ENCODE measurements at regions not wholly inside any gene's neighbourhood (a gene's known extent, or its start where the extent isn't known, plus 50 kb on each side); places are given as distances from the start of the nearest gene placed in this dataset.
"Not testable (repeated sequence)": the region's sequence is repeated elsewhere in the genome, so short reads cannot be mapped to it uniquely, and the experiment has no call there.

- no peak for DNase-seq (ENCODE audit: low read depth in 4 of 4, low spot score in 3 of 4)
These were observed 202.4 kb downstream of the SLC4A3 start for GRCh38 chr2:219829667-219830352.

DNA sequence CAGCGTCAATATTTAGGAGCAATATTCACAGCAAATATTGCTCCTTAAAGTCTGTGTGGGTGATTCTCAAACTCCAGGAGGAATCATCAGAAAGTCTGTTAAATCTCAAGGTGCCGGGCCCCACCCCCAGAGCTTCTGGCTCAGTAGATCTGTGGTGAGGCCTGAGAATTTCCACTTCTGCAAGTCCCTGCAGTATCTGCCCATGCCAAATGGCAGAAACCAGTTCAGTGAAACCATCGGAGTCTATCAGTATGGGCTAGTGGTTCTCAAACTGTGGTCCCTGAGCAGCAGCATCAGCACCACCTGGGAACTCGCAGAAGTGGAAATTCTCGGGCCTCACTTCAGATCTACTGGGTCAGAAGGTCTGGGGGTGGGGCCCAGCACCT, 202.9 kb downstream of the SLC4A3 start:
- no peak for DNase-seq (ENCODE audit: low read depth in 4 of 4, low spot score in 3 of 4)

GRCh38 chr2:219831957-219832356, 204.5 kb downstream of the SLC4A3 start:
- DNase-seq (ENCODE audit: low read depth in 4 of 4, low spot score in 3 of 4): no peak

- no peak for DNase-seq (ENCODE audit: low read depth in 4 of 4, low spot score in 3 of 4)
These were observed 205.5 kb downstream of the SLC4A3 start for GRCh38 chr2:219832904-219833303.

GRCh38 chr2:219835493-219835892, 208.1 kb downstream of the SLC4A3 start:
- no peak for DNase-seq (ENCODE audit: low read depth in 4 of 4, low spot score in 3 of 4)

GRCh38 chr2:219836647-219837177, 209.3 kb downstream of the SLC4A3 start:
- DNase-seq (ENCODE audit: low read depth in 4 of 4, low spot score in 3 of 4): no peak

DNA sequence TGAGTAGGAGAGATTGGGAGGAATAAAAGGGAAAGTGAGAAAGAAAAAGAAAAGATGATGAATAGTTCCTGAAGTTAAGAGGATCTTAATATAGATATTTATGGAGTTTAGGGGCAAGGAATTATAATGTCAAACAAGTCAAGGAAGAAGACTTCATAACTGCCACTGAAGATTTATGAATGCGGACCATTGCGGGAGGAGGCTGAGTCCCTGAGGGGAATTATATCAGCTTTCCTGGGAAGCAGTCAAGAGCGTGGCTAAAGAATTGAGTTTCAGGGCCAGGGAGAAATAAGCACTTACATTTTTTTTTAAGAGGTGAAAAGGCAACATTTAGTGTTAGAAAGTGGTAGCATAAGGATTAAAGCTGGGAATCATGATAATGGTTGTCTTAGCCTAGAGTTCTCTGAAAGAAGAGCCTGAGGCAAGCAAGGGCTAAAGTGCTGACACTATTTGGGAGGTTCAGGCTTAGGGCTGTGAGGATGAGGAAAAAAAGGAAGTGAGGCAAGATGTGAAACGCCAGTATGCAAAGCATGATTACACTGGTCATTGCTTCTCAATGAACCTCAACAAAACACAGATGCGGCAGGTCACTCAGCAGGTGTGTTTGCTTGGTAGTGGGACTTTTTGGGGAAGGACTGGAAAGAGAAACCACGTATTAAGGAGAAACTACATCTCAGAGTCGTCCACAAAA, 217.1 kb downstream of the SLC4A3 start:
- DNase-seq (ENCODE audit: low read depth in 4 of 4, low spot score in 3 of 4): peak in 2 of 4 donors; percentile 22 to 32

DNA sequence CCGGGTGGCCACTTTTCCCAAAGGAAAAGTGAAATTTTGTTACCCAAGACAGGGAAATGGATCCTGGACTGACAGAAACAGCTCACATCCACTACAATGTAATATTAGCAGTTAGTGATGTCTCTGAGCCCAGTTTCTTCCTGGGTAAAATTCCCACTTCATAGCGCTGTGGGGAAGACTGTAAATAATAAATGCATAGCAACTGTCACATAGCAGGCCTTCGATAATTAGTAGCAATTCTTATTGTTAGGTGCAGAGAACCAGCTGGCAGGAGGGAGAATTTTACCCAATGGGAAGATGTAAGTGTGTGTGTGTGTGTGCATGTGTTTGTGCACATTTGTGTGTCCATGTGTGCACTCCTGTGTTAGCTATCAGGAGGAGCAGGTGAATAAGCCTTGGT, 221.5 kb downstream of the SLC4A3 start:
- DNase-seq (ENCODE audit: low read depth in 4 of 4, low spot score in 3 of 4): no peak

DNA sequence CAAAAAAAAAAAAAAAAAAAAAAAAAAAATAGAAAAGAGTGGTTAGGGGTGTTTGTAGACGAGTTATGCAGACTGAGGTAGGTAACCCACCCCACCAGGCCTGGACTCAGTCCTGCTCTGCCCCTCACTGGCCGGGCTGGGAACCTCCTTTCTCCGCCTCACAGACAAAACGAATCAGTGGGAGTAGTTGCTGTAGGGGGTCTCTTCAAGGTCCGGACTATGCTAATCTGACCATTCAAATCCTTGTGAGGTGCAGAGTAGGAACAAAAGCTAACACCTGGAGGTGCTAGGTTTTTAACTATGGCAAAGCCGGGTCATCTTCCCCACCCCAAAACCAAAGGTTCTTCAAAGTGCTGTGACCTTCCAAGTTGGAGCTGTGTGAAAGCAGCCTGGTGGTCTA, 223.7 kb downstream of the SLC4A3 start:
- no peak for DNase-seq (ENCODE audit: low read depth in 4 of 4, low spot score in 3 of 4)

DNA sequence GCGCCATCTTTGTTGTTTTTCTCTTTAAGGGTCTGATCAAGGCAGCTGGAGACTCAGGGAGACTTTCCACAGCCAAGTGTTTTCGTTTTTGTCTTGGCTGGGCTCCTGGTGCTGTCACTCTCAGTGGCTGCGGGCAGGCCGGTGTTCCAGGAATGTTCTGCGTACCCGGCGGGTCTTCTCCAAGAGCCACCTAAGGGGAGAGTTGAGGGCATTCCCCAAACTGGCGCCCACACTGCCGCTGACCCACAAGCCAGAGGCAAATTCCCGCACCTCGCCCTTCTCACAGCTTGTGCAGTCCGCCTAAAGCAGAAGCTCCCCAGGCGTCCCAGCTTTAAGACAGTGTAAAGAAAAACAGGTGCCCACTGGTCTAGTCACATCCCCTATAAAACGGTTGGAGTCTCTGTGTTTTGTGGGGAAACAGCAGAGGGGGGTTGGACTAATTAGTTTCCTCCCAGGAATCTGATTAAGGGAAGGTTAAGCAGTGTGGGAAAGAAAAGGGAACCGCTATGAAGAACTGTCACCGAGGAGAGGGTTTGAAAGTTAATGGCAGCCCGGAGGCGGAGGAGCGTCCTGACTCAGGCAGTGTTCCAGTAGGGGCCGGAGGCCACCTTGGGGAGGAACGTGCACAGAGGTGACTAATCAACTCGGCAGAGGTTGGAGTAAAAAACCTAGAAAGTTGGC, 224.5 kb downstream of the SLC4A3 start:
- DNase-seq (ENCODE audit: low read depth in 4 of 4, low spot score in 3 of 4): no peak

- DNase-seq (ENCODE audit: low read depth in 4 of 4, low spot score in 3 of 4): no peak
These were observed 225.2 kb downstream of the SLC4A3 start for GRCh38 chr2:219852626-219853025.

DNA sequence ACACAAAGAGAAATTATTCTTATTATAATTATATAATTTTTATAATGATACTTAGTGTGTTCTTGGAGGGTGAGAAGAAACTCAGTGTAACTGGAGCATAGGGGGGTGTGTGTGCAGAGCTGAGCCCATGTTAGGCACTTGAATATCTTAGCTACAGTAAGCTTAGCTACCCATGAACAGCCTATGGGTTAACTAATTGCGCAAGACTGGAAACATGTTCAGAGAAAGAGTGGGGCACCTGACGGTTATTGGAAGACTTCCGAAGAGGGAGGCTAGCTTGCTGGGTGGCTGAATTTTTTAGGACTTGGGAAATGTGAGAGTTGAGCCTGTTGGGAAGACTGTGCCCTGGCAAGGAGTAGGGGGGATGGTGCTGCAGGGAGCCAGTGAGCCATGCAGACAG, 229.2 kb downstream of the SLC4A3 start:
- DNase-seq (ENCODE audit: low read depth in 4 of 4, low spot score in 3 of 4): no peak

DNA sequence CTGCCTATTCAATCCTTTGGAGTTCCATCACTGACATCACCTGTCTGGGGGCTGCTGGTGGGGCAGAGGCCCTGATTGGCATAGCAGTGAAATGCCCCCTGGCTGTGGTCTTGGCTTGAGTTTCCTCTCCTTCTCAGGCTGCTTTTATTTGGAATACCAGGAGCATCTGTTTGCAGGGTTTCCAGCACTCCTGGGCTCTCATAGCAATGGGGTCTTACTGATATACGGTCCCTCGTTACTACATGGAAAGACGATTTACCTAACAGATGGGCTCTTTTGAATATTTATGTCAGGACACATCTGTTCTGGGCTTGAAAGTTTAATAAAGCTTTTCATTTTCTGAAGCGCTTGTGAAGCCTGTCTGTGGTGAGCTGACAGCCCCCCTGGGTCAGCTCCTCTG, 230.3 kb downstream of the SLC4A3 start:
- no peak for DNase-seq (ENCODE audit: low read depth in 4 of 4, low spot score in 3 of 4)

GRCh38 chr2:219861307-219861706, 233.9 kb downstream of the SLC4A3 start:
- no peak for DNase-seq (ENCODE audit: low read depth in 4 of 4, low spot score in 3 of 4)

DNA sequence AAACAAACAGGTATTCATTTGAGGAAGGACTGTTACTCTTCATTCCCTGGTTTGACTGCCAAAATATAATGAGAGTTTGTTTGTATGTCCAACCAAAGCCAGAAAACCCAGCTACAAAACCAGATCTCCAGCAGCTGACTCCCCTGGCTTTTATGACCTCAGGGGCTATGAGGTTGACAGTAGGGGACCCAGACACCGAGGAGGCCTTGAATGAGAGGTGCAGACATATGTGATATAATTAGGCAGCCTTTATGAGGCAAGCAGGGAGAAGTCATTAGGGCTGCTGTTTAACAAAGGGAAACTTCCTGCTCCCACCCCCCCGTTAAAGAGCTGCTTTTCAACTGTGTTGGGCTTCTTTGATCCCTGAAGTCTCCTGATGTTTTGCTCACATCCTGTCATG, 236.7 kb downstream of the SLC4A3 start:
- DNase-seq (ENCODE audit: low read depth in 4 of 4, low spot score in 3 of 4): no peak

- no peak for DNase-seq (ENCODE audit: low read depth in 4 of 4, low spot score in 3 of 4)
These were observed 241.2 kb downstream of the SLC4A3 start for GRCh38 chr2:219868635-219869034.

DNA sequence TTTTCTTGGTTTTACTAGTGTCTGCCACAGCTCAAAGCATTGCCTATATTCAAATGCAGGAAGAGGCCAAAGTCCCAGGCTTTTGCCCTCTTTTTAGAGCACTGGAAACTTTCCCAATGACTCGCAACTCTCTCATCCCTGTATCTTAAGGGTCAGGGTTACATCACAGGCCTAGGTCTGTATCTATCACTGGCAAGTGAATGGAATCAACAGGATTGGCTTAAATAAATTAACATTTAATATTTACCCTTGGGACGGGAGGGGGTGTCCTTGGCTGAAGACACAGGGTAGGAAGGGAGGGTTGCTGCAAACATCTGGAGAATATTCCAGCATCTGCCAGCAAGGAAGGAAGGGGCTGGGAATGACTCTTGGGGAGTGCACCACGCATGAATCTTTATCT, 242.6 kb downstream of the SLC4A3 start:
- no peak for DNase-seq (ENCODE audit: low read depth in 4 of 4, low spot score in 3 of 4)

GRCh38 chr2:219871351-219871750, 243.9 kb downstream of the SLC4A3 start:
- no peak for DNase-seq (ENCODE audit: low read depth in 4 of 4, low spot score in 3 of 4)

- no peak for DNase-seq (ENCODE audit: low read depth in 4 of 4, low spot score in 3 of 4)
These were observed 247.6 kb downstream of the SLC4A3 start for GRCh38 chr2:219875036-219875435.

DNA sequence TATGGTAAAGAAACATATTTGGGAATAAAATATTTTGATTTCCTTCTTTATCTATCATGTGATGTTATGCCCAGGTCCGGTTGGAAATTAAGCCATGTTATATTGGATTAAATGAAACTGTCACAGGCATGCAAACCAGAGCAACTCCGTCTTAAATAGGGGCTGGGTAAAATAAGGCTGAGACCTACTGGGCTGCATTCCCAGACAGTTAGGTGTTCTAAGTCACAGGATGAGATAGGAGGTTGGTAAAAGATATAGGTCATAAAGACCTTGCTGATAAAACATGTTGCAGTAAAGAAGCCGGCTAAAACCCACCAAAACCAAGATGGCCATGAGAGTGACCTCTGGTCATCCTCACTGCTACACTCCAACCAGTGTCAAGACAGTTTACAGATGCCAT, 248.6 kb downstream of the SLC4A3 start:
- DNase-seq (ENCODE audit: low read depth in 4 of 4, low spot score in 3 of 4): not testable (repeated sequence)

DNA sequence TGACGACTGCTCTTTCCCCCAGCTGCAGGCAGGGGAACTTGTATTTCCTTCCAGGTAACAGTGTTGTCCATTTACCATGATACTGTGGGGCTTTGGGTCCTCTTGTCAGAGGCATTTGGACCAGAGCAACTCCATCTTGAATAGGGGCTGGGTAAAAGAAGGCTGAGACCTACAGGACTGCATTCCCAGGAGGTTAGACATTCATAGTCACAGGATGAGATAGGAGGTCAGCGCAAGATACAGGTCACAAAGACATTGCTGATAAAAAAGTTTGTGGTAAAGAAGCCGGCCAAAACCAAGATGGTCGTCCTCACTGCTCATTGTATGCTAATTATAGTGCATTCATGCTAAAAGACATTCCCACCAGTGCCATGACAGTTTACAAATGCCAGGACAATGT, 249.5 kb downstream of the SLC4A3 start:
- DNase-seq (ENCODE audit: low read depth in 4 of 4, low spot score in 3 of 4): no peak

DNA sequence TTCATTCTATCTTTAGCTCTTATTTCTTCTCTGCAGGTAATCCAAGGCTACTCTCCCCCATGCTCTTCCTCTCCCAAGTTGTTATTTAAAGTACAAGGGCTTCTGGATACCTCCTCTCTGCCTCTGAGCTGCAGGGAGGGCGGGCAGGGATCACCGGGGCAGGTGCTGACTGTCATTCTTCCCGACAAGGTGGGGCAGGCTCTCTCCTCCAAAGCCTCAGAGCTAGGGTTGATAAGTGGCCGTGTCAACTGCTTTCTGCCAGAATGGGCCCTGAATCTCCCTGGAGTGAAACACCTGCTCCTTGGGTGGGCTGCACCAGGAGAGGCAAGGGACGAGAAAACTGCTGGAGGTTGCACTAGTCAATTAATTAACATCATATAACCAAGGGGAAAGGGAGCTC, 250.3 kb downstream of the SLC4A3 start:
- DNase-seq (ENCODE audit: low read depth in 4 of 4, low spot score in 3 of 4): no peak

Measured in right renal pelvis (tissue), 4 donors.